ENCODE measurements at regions not wholly inside any gene's neighbourhood (a gene's known extent, or its start where the extent isn't known, plus 50 kb on each side); places are given as distances from the start of the nearest gene placed in this dataset.

GRCh38 chr2:43124687-43125057, 101.7 kb downstream of the ZFP36L2 start:
- TF ChIP-seq EZH2 (IDR thresholded peaks at IDR 0.05; ENCODE audit: borderline replicate concordance, low read depth, low read length, poor library complexity, severe bottlenecking) (no peak), CTCF (conservative IDR thresholded peaks at IDR 0.05; ENCODE audit: low read depth, low read length) (no peak)
- Histone ChIP-seq H3K4me1 (ENCODE audit: insufficient read depth, low read length, poor library complexity, severe bottlenecking) (no peaks in the 10 kb centered on the region), H3K27ac (ENCODE audit: low read depth, low read length, poor library complexity, severe bottlenecking) (no peak overlapping the region), H3K9me3 (ENCODE audit: low read depth, low read length, poor library complexity, severe bottlenecking) (peaks cover under 1% of the 10 kb centered on the region), H3K27me3 (replicated peaks; ENCODE audit: insufficient read depth, low read depth, low read length, poor library complexity) (no peaks in the 10 kb centered on the region), H3K36me3 (ENCODE audit: insufficient read depth, low read length, poor library complexity, severe bottlenecking) (no peaks in the 10 kb centered on the region), H3K4me3 (ENCODE audit: low read depth, low read length, poor library complexity, severe bottlenecking) (no peak overlapping the region)
- intact Hi-C loops (cut with micrococcal nuclease; ENCODE audit: unreplicated experiment): loop anchor here (10.0 kb wide), 1 partner anchor 150 kb away; no protein-coding TSS in a partner anchor
- POLR2A ChIA-PET (ENCODE audit: low non-redundant PET): no interaction called here
- DNase-seq (ENCODE audit: low spot score): no peak
- BruUV-seq (replicated peaks): no TSS peak
- CTCF ChIA-PET: no interaction called here

- Histone ChIP-seq H3K9me3 (ENCODE audit: low read depth, low read length, poor library complexity, severe bottlenecking) (peaks cover 6% of the 10 kb centered on the region), H3K4me3 (ENCODE audit: low read depth, low read length, poor library complexity, severe bottlenecking) (no peak overlapping the region), H3K4me1 (ENCODE audit: insufficient read depth, low read length, poor library complexity, severe bottlenecking) (no peaks in the 10 kb centered on the region), H3K36me3 (ENCODE audit: insufficient read depth, low read length, poor library complexity, severe bottlenecking) (no peaks in the 10 kb centered on the region), H3K27me3 (replicated peaks; ENCODE audit: insufficient read depth, low read depth, low read length, poor library complexity) (no peaks in the 10 kb centered on the region), H3K27ac (ENCODE audit: low read depth, low read length, poor library complexity, severe bottlenecking) (no peak overlapping the region)
- no TSS peak for BruUV-seq (replicated peaks)
- TF ChIP-seq CTCF (conservative IDR thresholded peaks at IDR 0.05; ENCODE audit: low read depth, low read length) (no peak), EZH2 (IDR thresholded peaks at IDR 0.05; ENCODE audit: borderline replicate concordance, low read depth, low read length, poor library complexity, severe bottlenecking) (no peak)
- ChIA-PET POLR2A (ENCODE audit: low non-redundant PET) (no interaction called here), CTCF (no interaction called here)
- no peak for DNase-seq (ENCODE audit: low spot score)
- intact Hi-C loops (cut with micrococcal nuclease; ENCODE audit: unreplicated experiment): loop anchor here (10.0 kb wide), 1 partner anchor 149 kb away; no protein-coding TSS in a partner anchor
Observed at GRCh38 chr2:43123981-43124686, 102.3 kb downstream of the ZFP36L2 start.

- CTCF ChIA-PET: no interaction called here
- intact Hi-C loops (cut with micrococcal nuclease; ENCODE audit: unreplicated experiment): loop anchor here (10.0 kb wide), 1 partner anchor 149 kb away; no protein-coding TSS in a partner anchor
- BruUV-seq (replicated peaks): no TSS peak
- Histone ChIP-seq H3K4me1 (ENCODE audit: insufficient read depth, low read length, poor library complexity, severe bottlenecking) (no peaks in the 10 kb centered on the region), H3K4me3 (ENCODE audit: low read depth, low read length, poor library complexity, severe bottlenecking) (no peak overlapping the region), H3K9me3 (ENCODE audit: low read depth, low read length, poor library complexity, severe bottlenecking) (peaks cover 9% of the 10 kb centered on the region), H3K27me3 (replicated peaks; ENCODE audit: insufficient read depth, low read depth, low read length, poor library complexity) (no peaks in the 10 kb centered on the region), H3K27ac (ENCODE audit: low read depth, low read length, poor library complexity, severe bottlenecking) (no peak overlapping the region), H3K36me3 (ENCODE audit: insufficient read depth, low read length, poor library complexity, severe bottlenecking) (no peaks in the 10 kb centered on the region)
- TF ChIP-seq CTCF (conservative IDR thresholded peaks at IDR 0.05; ENCODE audit: low read depth, low read length) (no peak), EZH2 (IDR thresholded peaks at IDR 0.05; ENCODE audit: borderline replicate concordance, low read depth, low read length, poor library complexity, severe bottlenecking) (no peak)
- POLR2A ChIA-PET (ENCODE audit: low non-redundant PET): no interaction called here
- DNase-seq (ENCODE audit: low spot score): no peak
Observed at GRCh38 chr2:43123486-43123885, 102.9 kb downstream of the ZFP36L2 start.
